GM12891 (cell line): ENCODE measurements at regions not wholly inside any gene's neighbourhood (a gene's known extent, or its start where the extent isn't known, plus 50 kb on each side); places are given as distances from the start of the nearest gene placed in this dataset.

Experiments
- DNase-seq: peaks from one replicate; pipeline ENCODE4 v3.0.0; 2011; ENCODE audit warnings: low spot score; ENCODE audit not compliant: insufficient read length
- FAIRE-seq: peaks from 2 replicates; lab custom pipeline; 2011; peaks lifted over from hg19 to GRCh38; lab: Jason Lieb, UNC
- PAX5 ChIP-seq: IDR thresholded peaks from 2 replicates; pipeline ENCODE4 v1.6.1; 2011; ENCODE audit warnings: low read length, moderate library complexity, mild to moderate bottlenecking; ENCODE audit not compliant: insufficient read depth, severe bottlenecking
- POLR2A ChIP-seq: IDR thresholded peaks from 2 replicates; pipeline ENCODE4 v1.6.1; 2011; ENCODE audit warnings: low read depth, low read length, control low read depth
- POLR2AphosphoS5 ChIP-seq: IDR thresholded peaks from 2 replicates; pipeline ENCODE4 v1.6.1; 2011; ENCODE audit warnings: low read depth, low read length, control low read depth
- POU2F2 ChIP-seq: IDR thresholded peaks from 2 replicates; pipeline ENCODE4 v1.6.1; 2011; ENCODE audit warnings: low read depth, mild to moderate bottlenecking, control low read depth, low read length, moderate library complexity
- SPI1 ChIP-seq: IDR thresholded peaks from 2 replicates; pipeline ENCODE4 v1.6.1; 2011; ENCODE audit warnings: low read depth, low read length, control low read depth
- TAF1 ChIP-seq: IDR thresholded peaks from 2 replicates; pipeline ENCODE4 v1.6.1; 2011; ENCODE audit warnings: low read depth, low read length, control low read depth

- no peak for DNase-seq
- TF ChIP-seq PAX5 (no peak), TAF1 (no peak), POLR2AphosphoS5 (no peak), POLR2A (no peak), SPI1 (no peak), POU2F2 (no peak)
- no peak for FAIRE-seq
Observed at GRCh38 chr9:90058182-90058763, 453.5 kb downstream of the GADD45G start.

DNA sequence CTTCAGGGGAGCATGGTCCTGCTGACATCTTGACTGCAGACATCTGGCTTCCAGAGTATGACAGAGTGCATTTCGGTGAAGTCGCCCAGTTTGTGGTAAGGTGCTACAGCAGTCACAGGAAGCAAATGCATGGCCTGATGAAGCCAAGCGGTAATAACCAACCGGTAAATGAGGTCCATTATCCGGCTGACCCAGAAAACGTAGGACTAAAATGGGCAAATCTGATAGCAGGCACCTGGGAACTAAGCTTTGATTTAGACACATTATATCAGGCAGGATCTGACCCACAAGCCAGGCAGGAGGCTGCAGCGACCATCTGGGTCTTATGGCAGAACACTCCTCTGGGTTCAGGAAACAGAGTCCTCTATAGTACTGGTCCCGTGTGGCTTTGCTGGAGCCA is 454.6 kb downstream of the GADD45G start:
- no peak for DNase-seq
- TF ChIP-seq TAF1 (no peak), SPI1 (no peak), POLR2A (no peak)
- FAIRE-seq: no peak

GRCh38 chr9:90060256-90060655 is 455.4 kb downstream of the GADD45G start:
- DNase-seq: no peak
- FAIRE-seq: no peak
- no peak for TF ChIP-seq TAF1

DNA sequence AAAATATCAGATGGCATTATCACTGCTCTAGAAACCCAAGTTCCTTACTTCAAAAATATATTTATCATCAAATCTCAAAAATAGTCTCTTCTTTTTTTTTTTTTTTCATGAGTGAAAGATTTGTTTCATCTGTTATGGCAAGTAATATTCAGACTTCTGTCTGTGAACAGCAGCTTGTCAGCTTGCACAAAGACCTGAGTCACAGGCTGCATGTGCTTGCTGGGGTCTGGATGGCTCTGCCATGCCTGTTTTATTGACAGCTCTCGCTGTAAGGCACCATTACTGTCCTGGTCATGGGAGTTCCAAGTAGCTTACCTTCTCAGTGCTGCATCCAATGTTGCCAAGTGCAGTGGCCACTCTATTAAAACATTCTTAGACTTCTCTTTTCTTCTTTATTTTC is 456.4 kb downstream of the GADD45G start:
- FAIRE-seq (no peak), DNase-seq (no peak)
- TF ChIP-seq PAX5 (no peak), POLR2A (no peak), POLR2AphosphoS5 (no peak), TAF1 (no peak), SPI1 (no peak), POU2F2 (no peak)

DNA sequence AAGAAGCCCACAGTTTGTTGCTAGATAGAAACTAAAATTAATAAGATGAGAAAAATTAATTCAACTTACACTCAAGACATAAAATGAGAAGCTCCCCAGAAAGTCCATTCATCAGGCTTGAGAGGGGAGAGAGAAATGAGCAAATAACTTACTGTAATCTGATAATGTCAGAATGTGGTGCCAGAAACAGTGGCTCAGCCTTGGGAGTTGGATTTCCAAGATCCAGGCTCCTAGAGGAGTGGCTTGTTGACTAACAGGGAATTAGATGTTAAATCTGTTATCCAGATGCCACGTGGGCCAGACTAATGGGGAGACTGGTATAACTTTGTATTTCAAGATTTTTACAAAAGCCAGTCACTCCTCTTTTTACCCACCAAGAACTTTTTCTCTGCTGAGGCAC is 458.2 kb downstream of the GADD45G start:
- FAIRE-seq (no peak), DNase-seq (no peak)
- no peak for TF ChIP-seq POLR2A
- TF ChIP-seq PAX5: no peak
- TF ChIP-seq TAF1: no peak

GRCh38 chr9:90064248-90064647 is 459.4 kb downstream of the GADD45G start:
- DNase-seq (no peak), FAIRE-seq (no peak)
- TF ChIP-seq PAX5 (no peak), POLR2AphosphoS5 (no peak), SPI1 (no peak), TAF1 (no peak)

GRCh38 chr9:90064971-90065370 is 460.2 kb downstream of the GADD45G start:
- TF ChIP-seq SPI1 (no peak), POU2F2 (no peak), TAF1 (no peak), POLR2A (no peak), POLR2AphosphoS5 (no peak), PAX5 (no peak)
- FAIRE-seq (no peak), DNase-seq (no peak)

GRCh38 chr9:90065851-90066250 is 461.0 kb downstream of the GADD45G start:
- FAIRE-seq: no peak
- TF ChIP-seq TAF1 (no peak), POLR2A (no peak), PAX5 (no peak), POU2F2 (no peak), SPI1 (no peak), POLR2AphosphoS5 (no peak)
- no peak for DNase-seq

DNA sequence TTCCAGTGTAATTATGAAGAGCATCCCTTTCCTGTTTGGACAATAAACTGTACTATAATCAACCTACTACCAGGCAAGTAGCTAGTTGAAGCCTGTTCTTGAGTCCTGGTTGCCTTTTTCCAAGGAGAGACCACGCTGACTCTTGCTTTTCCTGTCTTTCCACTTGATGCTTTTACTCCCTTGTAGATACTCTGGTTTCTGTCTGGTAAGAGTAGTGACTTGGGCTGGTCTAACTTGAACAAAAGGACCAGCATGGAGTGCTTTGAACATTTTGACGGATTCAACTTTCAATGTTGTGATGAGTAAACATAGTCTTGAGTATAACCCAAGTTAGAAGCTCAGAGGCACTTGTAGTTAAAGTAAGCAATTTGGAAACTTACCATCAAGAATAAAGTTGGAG is 464.3 kb downstream of the GADD45G start:
- TF ChIP-seq SPI1: no peak
- no peak for TF ChIP-seq POU2F2
- no peak for TF ChIP-seq POLR2A
- TF ChIP-seq PAX5: no peak
- TF ChIP-seq POLR2AphosphoS5: no peak
- no peak for TF ChIP-seq TAF1
- FAIRE-seq (no peak), DNase-seq (no peak)

DNA sequence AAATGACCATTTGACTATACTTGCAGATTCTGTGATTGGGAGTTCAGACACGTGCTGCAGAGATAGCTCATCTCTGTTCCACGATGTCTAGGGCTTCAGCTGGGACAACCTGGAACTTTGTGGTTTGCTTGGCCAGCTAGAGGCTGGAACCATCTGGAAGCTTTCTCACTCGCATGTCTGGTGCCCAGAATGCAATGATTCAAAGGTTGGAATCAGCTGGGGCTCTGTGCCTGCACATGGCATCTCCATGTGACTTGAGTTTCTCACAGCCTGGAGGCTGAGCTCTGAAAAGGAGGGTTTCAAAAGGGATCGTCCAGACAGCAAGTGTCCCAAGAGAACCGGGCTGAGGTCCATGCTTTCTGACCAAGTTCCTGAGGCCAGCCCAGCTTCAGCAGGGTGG is 465.2 kb downstream of the GADD45G start:
- FAIRE-seq: no peak
- TF ChIP-seq TAF1 (no peak), POLR2A (no peak), PAX5 (no peak), POU2F2 (no peak), SPI1 (no peak), POLR2AphosphoS5 (no peak)
- no peak for DNase-seq
